ENCODE measurements at regions not wholly inside any gene's neighbourhood (a gene's known extent, or its start where the extent isn't known, plus 50 kb on each side); places are given as distances from the start of the nearest gene placed in this dataset.
"Not testable (repeated sequence)": the region's sequence is repeated elsewhere in the genome, so short reads cannot be mapped to it uniquely, and the experiment has no call there.

- DNase-seq (ENCODE audit: low read depth in 2 of 2), result no peak
Measured at GRCh38 chr3:177476495-177476894, 279.2 kb upstream of the TBL1XR1 start.

GRCh38 chr3:177476921-177477435 lies 279.7 kb upstream of the TBL1XR1 start:
- no peak for DNase-seq (ENCODE audit: low read depth in 2 of 2)

GRCh38 chr3:177478170-177478867 lies 281.0 kb upstream of the TBL1XR1 start:
- DNase-seq (ENCODE audit: low read depth in 2 of 2), result no peak

GRCh38 chr3:177479630-177480029 lies 282.3 kb upstream of the TBL1XR1 start:
- DNase-seq (ENCODE audit: low read depth in 2 of 2), result no peak

GRCh38 chr3:177481329-177481728 lies 284.0 kb upstream of the TBL1XR1 start:
- no peak for DNase-seq (ENCODE audit: low read depth in 2 of 2)

- DNase-seq (ENCODE audit: low read depth in 2 of 2), result no peak
Measured at GRCh38 chr3:177482048-177482691, 284.9 kb upstream of the TBL1XR1 start.

- DNase-seq (ENCODE audit: low read depth in 2 of 2), result no peak
Measured at GRCh38 chr3:177483182-177483967, 286.1 kb upstream of the TBL1XR1 start.

GRCh38 chr3:177484206-177484605 lies 286.9 kb upstream of the TBL1XR1 start:
- DNase-seq (ENCODE audit: low read depth in 2 of 2), result no peak

GRCh38 chr3:177484926-177485325 lies 287.6 kb upstream of the TBL1XR1 start:
- DNase-seq (ENCODE audit: low read depth in 2 of 2), result no peak

- no peak for DNase-seq (ENCODE audit: low read depth in 2 of 2)
Measured at GRCh38 chr3:177487635-177488186, 290.4 kb upstream of the TBL1XR1 start.

- DNase-seq (ENCODE audit: low read depth in 2 of 2), result no peak
Measured at GRCh38 chr3:177488740-177489139, 291.5 kb upstream of the TBL1XR1 start.

GRCh38 chr3:177490626-177491025 lies 293.3 kb upstream of the TBL1XR1 start:
- DNase-seq (ENCODE audit: low read depth in 2 of 2), result no peak

- no peak for DNase-seq (ENCODE audit: low read depth in 2 of 2)
Measured at GRCh38 chr3:177491296-177492032, 294.2 kb upstream of the TBL1XR1 start.

- no peak for DNase-seq (ENCODE audit: low read depth in 2 of 2)
Measured at GRCh38 chr3:177493091-177493490, 295.8 kb upstream of the TBL1XR1 start.

GRCh38 chr3:177494216-177494615 lies 296.9 kb upstream of the TBL1XR1 start:
- no peak for DNase-seq (ENCODE audit: low read depth in 2 of 2)

- DNase-seq (ENCODE audit: low read depth in 2 of 2), result no peak
Measured at GRCh38 chr3:177495566-177495965, 298.3 kb upstream of the TBL1XR1 start.

- no peak for DNase-seq (ENCODE audit: low read depth in 2 of 2)
Measured at GRCh38 chr3:177498037-177498857, 301.0 kb upstream of the TBL1XR1 start.

GRCh38 chr3:177499039-177499438 lies 301.8 kb upstream of the TBL1XR1 start:
- not testable (repeated sequence) for DNase-seq (ENCODE audit: low read depth in 2 of 2)

GRCh38 chr3:177499779-177500423 lies 302.6 kb upstream of the TBL1XR1 start:
- no peak for DNase-seq (ENCODE audit: low read depth in 2 of 2)

- DNase-seq (ENCODE audit: low read depth in 2 of 2), result no peak
Measured at GRCh38 chr3:177510693-177511216, 313.5 kb upstream of the TBL1XR1 start.
